ENCODE measurements at regions not wholly inside any gene's neighbourhood (a gene's known extent, or its start where the extent isn't known, plus 50 kb on each side); places are given as distances from the start of the nearest gene placed in this dataset.

- TF ChIP-seq POLR2AphosphoS5 (IDR thresholded peaks at IDR 0.05; ENCODE audit: low read depth, low read length) (no peak), SIN3A (IDR thresholded peaks at IDR 0.05; ENCODE audit: borderline replicate concordance, insufficient read depth, low read length) (no peak)
Observed at GRCh38 chr18:68233018-68233417, 481.9 kb downstream of the TMX3 start.
